Keratinocyte (primary cell): ENCODE measurements at regions not wholly inside any gene's neighbourhood (a gene's known extent, or its start where the extent isn't known, plus 50 kb on each side); places are given as distances from the start of the nearest gene placed in this dataset.

ENCODE experiments used
- DNase-seq: peaks from one replicate; pipeline ENCODE4 v3.0.0-alpha.2; 2011; ENCODE audit warnings: low read depth, missing footprints, low spot score
- FAIRE-seq: peaks from 2 replicates; lab custom pipeline; 2011; peaks lifted over from hg19 to GRCh38; lab: Jason Lieb, UNC
- H2AFZ ChIP-seq: 2 replicates; pipeline ENCODE4 v1.6.0; 2012; ENCODE audit warnings: low read length, control low read depth, inconsistent platforms; ENCODE audit not compliant: control insufficient read depth
- H3K27ac ChIP-seq: 2 replicates; pipeline ENCODE4 v1.5.1; 2011; ENCODE audit warnings: low read length; ENCODE audit not compliant: control insufficient read depth, insufficient read depth
- H3K27me3 ChIP-seq: 3 replicates; pipeline ENCODE4 v1.6.0; 2011; ENCODE audit warnings: low read length; ENCODE audit not compliant: control insufficient read depth, insufficient read depth; ENCODE audit errors: extremely low read depth
- H3K36me3 ChIP-seq, 2 experiments: 2 replicates in 1 of 2; 3 replicates in 1 of 2; pipeline ENCODE4 v1.5.1; 2011; ENCODE audit warnings: low read length in 2 of 2, mild to moderate bottlenecking in 1 of 2; ENCODE audit not compliant: control insufficient read depth in 2 of 2, insufficient read depth in 2 of 2; ENCODE audit errors: extremely low read depth in 1 of 2
- H3K4me1 ChIP-seq: 3 replicates; pipeline ENCODE4 v1.5.1; 2011; ENCODE audit warnings: low read length; ENCODE audit not compliant: control insufficient read depth, insufficient read depth; ENCODE audit errors: extremely low read depth
- H3K4me2 ChIP-seq: 3 replicates; pipeline ENCODE4 v1.6.0; 2011; ENCODE audit warnings: low read depth, low read length; ENCODE audit not compliant: control insufficient read depth, insufficient read depth; ENCODE audit errors: extremely low read depth
- H3K4me3 ChIP-seq, 3 experiments: fragments of 200-600 bp in 1 of 3; sonication (generic) in 1 of 3; 2 replicates in 2 of 3; 3 replicates in 1 of 3; pipeline ENCODE4 v1.5.1; 2011 to 2016; ENCODE audit warnings: low read length in 3 of 3, mild to moderate bottlenecking in 3 of 3, control low read depth in 2 of 3, inconsistent platforms in 1 of 3, low read depth in 1 of 3, mixed read lengths in 1 of 3, mixed run types in 1 of 3, moderate library complexity in 1 of 3; ENCODE audit not compliant: control insufficient read depth in 2 of 3, insufficient read depth in 2 of 3; ENCODE audit errors: extremely low read depth in 1 of 3
- H3K79me2 ChIP-seq: 2 replicates; pipeline ENCODE4 v1.6.0; 2012; ENCODE audit warnings: low read length; ENCODE audit not compliant: control insufficient read depth, insufficient read depth
- H3K9ac ChIP-seq: 3 replicates; pipeline ENCODE4 v1.6.0; 2011; ENCODE audit warnings: low read length; ENCODE audit not compliant: control insufficient read depth, insufficient read depth; ENCODE audit errors: extremely low read depth
- H3K9me1 ChIP-seq: 3 replicates; pipeline ENCODE4 v1.6.0; 2011; ENCODE audit warnings: low read length; ENCODE audit not compliant: control insufficient read depth, insufficient read depth; ENCODE audit errors: extremely low read depth
- H3K9me3 ChIP-seq: 2 replicates; pipeline ENCODE4 v1.5.1; 2012; ENCODE audit warnings: low read depth, low read length; ENCODE audit not compliant: control insufficient read depth
- H4K20me1 ChIP-seq: 3 replicates; pipeline ENCODE4 v1.6.0; 2011; ENCODE audit warnings: low read length; ENCODE audit not compliant: control insufficient read depth, insufficient read depth; ENCODE audit errors: extremely low read depth
- EZH2 ChIP-seq: IDR thresholded peaks from one replicate; pipeline ENCODE4 v1.6.1; 2012; ENCODE audit warnings: inconsistent platforms, mild to moderate bottlenecking, low read length, moderate library complexity
- dilution Hi-C: fragments of 300-500 bp; cut with MboI; formaldehyde crosslinking; loops from one replicate; pipeline ENCODE4 v1.7.0; 2020; ENCODE audit warnings: low sequenced_read_pairs; ENCODE audit not compliant: extremely low pct_ligation_motif_present
- TF ChIP-seq, protein P1 (sequence below), 3 experiments: IDR thresholded peaks in 1 of 3; conservative IDR thresholded peaks in 1 of 3; optimal IDR thresholded peaks in 1 of 3; 2 replicates in 2 of 3; 3 replicates in 1 of 3; pipeline versions ENCODE3 to v1.5.1; 2011; ENCODE audit warnings: low read length in 3 of 3, mild to moderate bottlenecking in 3 of 3, moderate library complexity in 2 of 3, control low read depth in 1 of 3, inconsistent platforms in 1 of 3; ENCODE audit not compliant: insufficient read depth in 2 of 3; ENCODE audit errors: extremely low read depth in 1 of 3

DNA sequence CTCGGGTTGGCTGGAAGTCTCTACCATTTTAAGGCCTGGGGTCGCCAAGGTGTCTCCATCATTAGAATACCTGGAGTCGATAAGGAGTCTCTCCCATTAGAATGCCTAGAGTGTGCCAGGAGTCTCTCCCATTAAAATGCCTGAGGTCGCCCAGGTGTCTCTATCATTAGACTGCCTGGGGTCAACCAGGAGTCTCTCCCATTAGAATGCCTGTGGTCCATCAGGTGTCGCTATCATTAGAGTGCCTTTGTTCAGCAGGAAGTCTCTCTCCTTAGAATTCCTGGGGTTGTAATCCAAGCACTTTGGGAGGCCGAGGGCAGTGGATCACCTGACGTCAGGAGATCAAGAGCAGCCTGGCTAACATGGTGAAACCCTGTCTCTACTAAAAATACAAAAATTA lies 1533.0 kb downstream of the UQCRFS1 start:
- no peak for FAIRE-seq
- H3K4me2 ChIP-seq: no peak overlapping the region
- no peak for TF ChIP-seq EZH2
- TF ChIP-seq, protein P1, sequence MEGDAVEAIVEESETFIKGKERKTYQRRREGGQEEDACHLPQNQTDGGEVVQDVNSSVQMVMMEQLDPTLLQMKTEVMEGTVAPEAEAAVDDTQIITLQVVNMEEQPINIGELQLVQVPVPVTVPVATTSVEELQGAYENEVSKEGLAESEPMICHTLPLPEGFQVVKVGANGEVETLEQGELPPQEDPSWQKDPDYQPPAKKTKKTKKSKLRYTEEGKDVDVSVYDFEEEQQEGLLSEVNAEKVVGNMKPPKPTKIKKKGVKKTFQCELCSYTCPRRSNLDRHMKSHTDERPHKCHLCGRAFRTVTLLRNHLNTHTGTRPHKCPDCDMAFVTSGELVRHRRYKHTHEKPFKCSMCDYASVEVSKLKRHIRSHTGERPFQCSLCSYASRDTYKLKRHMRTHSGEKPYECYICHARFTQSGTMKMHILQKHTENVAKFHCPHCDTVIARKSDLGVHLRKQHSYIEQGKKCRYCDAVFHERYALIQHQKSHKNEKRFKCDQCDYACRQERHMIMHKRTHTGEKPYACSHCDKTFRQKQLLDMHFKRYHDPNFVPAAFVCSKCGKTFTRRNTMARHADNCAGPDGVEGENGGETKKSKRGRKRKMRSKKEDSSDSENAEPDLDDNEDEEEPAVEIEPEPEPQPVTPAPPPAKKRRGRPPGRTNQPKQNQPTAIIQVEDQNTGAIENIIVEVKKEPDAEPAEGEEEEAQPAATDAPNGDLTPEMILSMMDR (optimal IDR thresholded peaks at IDR 0.05 in 1 of 3, IDR thresholded peaks at IDR 0.05 in 1 of 3, conservative IDR thresholded peaks at IDR 0.05 in 1 of 3; ENCODE audit: extremely low read depth in 1 of 3, insufficient read depth in 2 of 3, low read length in 3 of 3): no peak
- dilution Hi-C loops: no loop called here
- H3K4me1 ChIP-seq: no peaks in the 10 kb centered on the region
- no peaks in the 10 kb centered on the region for H4K20me1 ChIP-seq
- H3K79me2 ChIP-seq: no peaks in the 10 kb centered on the region
- DNase-seq: no peak
- H3K9me1 ChIP-seq: no peaks in the 10 kb centered on the region
- H3K9me3 ChIP-seq: no peaks in the 10 kb centered on the region
- H3K27me3 ChIP-seq: no peaks in the 10 kb centered on the region
- no peak overlapping the region for H2AFZ ChIP-seq
- no peak overlapping the region for H3K9ac ChIP-seq
- no peak overlapping the region for H3K4me3 ChIP-seq
- H3K36me3 ChIP-seq: no peaks in the 10 kb centered on the region
- H3K27ac ChIP-seq: no peak overlapping the region

DNA sequence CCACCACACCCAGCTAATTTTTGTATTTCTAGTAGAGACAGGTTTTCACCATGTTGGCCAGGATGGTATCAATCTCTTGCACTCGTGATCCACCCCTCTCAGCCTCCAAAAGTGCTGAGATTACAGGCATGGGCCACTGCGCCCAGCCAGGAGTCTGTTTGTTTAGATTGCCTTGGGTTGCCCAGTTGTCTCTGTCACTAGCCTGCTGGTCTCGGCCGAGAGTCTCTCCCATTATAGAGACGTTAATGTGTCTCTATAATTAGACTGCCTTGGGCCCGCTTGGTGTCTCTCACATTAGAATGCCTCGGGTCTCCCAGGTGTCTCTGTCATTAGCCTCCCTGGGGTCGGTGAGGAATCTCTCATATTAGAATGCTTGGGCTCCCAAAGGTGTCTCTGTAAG lies 1533.6 kb downstream of the UQCRFS1 start:
- Histone ChIP-seq H3K9me3 (no peaks in the 10 kb centered on the region), H4K20me1 (no peaks in the 10 kb centered on the region), H3K79me2 (no peaks in the 10 kb centered on the region), H3K27me3 (no peaks in the 10 kb centered on the region), H3K9ac (no peak overlapping the region), H3K4me1 (no peaks in the 10 kb centered on the region), H3K36me3 (no peaks in the 10 kb centered on the region), H3K27ac (no peak overlapping the region), H3K9me1 (no peaks in the 10 kb centered on the region), H2AFZ (no peak overlapping the region), H3K4me3 (no peak overlapping the region), H3K4me2 (no peak overlapping the region)
- TF ChIP-seq, protein P1 (optimal IDR thresholded peaks at IDR 0.05 in 1 of 3, IDR thresholded peaks at IDR 0.05 in 1 of 3, conservative IDR thresholded peaks at IDR 0.05 in 1 of 3; ENCODE audit: extremely low read depth in 1 of 3, insufficient read depth in 2 of 3, low read length in 3 of 3): no peak
- TF ChIP-seq EZH2: no peak
- DNase-seq (no peak), FAIRE-seq (no peak)
- dilution Hi-C loops: no loop called here
